ENCODE measurements at regions not wholly inside any gene's neighbourhood (a gene's known extent, or its start where the extent isn't known, plus 50 kb on each side); places are given as distances from the start of the nearest gene placed in this dataset.

GRCh38 chr4:26039639-26040359, 125.8 kb downstream of the SMIM20 start:
- TF ChIP-seq ZFP3 (CRISPR knock-in tag; IDR thresholded peaks at IDR 0.05) (no peak), ZNF70 (CRISPR knock-in tag; IDR thresholded peaks at IDR 0.05) (no peak), PPARA (CRISPR knock-in tag; IDR thresholded peaks at IDR 0.05; ENCODE audit: borderline replicate concordance) (no peak), ISL1 (CRISPR knock-in tag; IDR thresholded peaks at IDR 0.05) (no peak), CSRNP3 (CRISPR knock-in tag; IDR thresholded peaks at IDR 0.05) (no peak), ZFP30 (CRISPR knock-in tag; IDR thresholded peaks at IDR 0.05) (no peak), ZNF8 (CRISPR knock-in tag; IDR thresholded peaks at IDR 0.05) (no peak)
- no peak for ATAC-seq

GRCh38 chr4:26044524-26044923, 130.5 kb downstream of the SMIM20 start:
- ATAC-seq: no peak
- TF ChIP-seq ARNTL (CRISPR knock-in tag; IDR thresholded peaks at IDR 0.05; ENCODE audit: borderline replicate concordance, low read depth): no peak

GRCh38 chr4:26044983-26045382, 131.0 kb downstream of the SMIM20 start:
- TF ChIP-seq TCF4 (CRISPR knock-in tag; IDR thresholded peaks at IDR 0.05; ENCODE audit: borderline replicate concordance) (no peak), TSHZ2 (CRISPR knock-in tag; IDR thresholded peaks at IDR 0.05) (no peak)
- no peak for ATAC-seq

- no peak for ATAC-seq
- no peak for TF ChIP-seq ZFP30 (CRISPR knock-in tag; IDR thresholded peaks at IDR 0.05)
- no peak for TF ChIP-seq CSDC2 (CRISPR knock-in tag; IDR thresholded peaks at IDR 0.05)
- no peak for TF ChIP-seq PATZ1 (CRISPR knock-in tag; IDR thresholded peaks at IDR 0.05; ENCODE audit: borderline replicate concordance)
- TF ChIP-seq POU6F1 (CRISPR knock-in tag; IDR thresholded peaks at IDR 0.05; ENCODE audit: borderline replicate concordance, low read depth): no peak
- TF ChIP-seq OSR1 (CRISPR knock-in tag; IDR thresholded peaks at IDR 0.05): no peak
- no peak for TF ChIP-seq TSHZ2 (CRISPR knock-in tag; IDR thresholded peaks at IDR 0.05)
- no peak for TF ChIP-seq TOX (CRISPR knock-in tag; IDR thresholded peaks at IDR 0.05; ENCODE audit: borderline replicate concordance)
These were observed 133.8 kb downstream of the SMIM20 start for GRCh38 chr4:26047795-26048194.
